GM23248 (cell line): ENCODE measurements at regions not wholly inside any gene's neighbourhood (a gene's known extent, or its start where the extent isn't known, plus 50 kb on each side); places are given as distances from the start of the nearest gene placed in this dataset.

Experiments
- DNase-seq: peaks from one replicate; pipeline ENCODE4 v3.0.0-alpha.2; 2015
- H2AFZ ChIP-seq: fragments of 200-600 bp; sonication (generic); 2 replicates; pipeline ENCODE4 v1.6.1; 2016; ENCODE audit warnings: antibody characterized with exemption
- H3F3A ChIP-seq: fragments of 200-600 bp; sonication (generic); 2 replicates; pipeline ENCODE4 v1.6.1; 2016; ENCODE audit warnings: mild to moderate bottlenecking, antibody characterized with exemption, mixed run types; ENCODE audit not compliant: insufficient read depth
- H3K27ac ChIP-seq: fragments of 200-600 bp; sonication (generic); 2 replicates; pipeline ENCODE4 v1.5.1; 2016; ENCODE audit warnings: mild to moderate bottlenecking
- H3K27me3 ChIP-seq: fragments of 200-600 bp; sonication (generic); replicated peaks from 2 replicates; pipeline ENCODE4 v1.6.1; 2016; ENCODE audit warnings: mild to moderate bottlenecking; ENCODE audit not compliant: insufficient read depth
- H3K36me3 ChIP-seq: fragments of 200-600 bp; sonication (generic); 2 replicates; pipeline ENCODE4 v1.6.1; 2016; ENCODE audit warnings: low read depth, mild to moderate bottlenecking
- H3K4me1 ChIP-seq: fragments of 200-600 bp; sonication (generic); 2 replicates; pipeline ENCODE4 v1.6.1; 2016; ENCODE audit warnings: mild to moderate bottlenecking; ENCODE audit not compliant: insufficient read depth
- H3K4me2 ChIP-seq: fragments of 200-600 bp; sonication (generic); one replicate; pipeline ENCODE4 v1.6.1; 2016; ENCODE audit warnings: mild to moderate bottlenecking; ENCODE audit not compliant: unreplicated experiment
- H3K4me3 ChIP-seq: fragments of 200-600 bp; sonication (generic); 2 replicates; pipeline ENCODE4 v1.5.1; 2016; ENCODE audit warnings: mild to moderate bottlenecking
- H3K79me2 ChIP-seq: fragments of 200-600 bp; sonication (generic); 2 replicates; pipeline ENCODE4 v1.6.1; 2016; ENCODE audit warnings: mild to moderate bottlenecking; ENCODE audit not compliant: insufficient read depth
- H3K9ac ChIP-seq: fragments of 200-600 bp; sonication (generic); 2 replicates; pipeline ENCODE4 v1.6.1; 2016; ENCODE audit warnings: mild to moderate bottlenecking
- H3K9me2 ChIP-seq: fragments of 200-600 bp; sonication (generic); 2 replicates; pipeline ENCODE4 v1.6.1; 2016; ENCODE audit warnings: mixed run types, mild to moderate bottlenecking, moderate library complexity; ENCODE audit not compliant: insufficient read depth
- H3K9me3 ChIP-seq: fragments of 200-600 bp; sonication (generic); one replicate; pipeline ENCODE4 v1.6.1; 2017; ENCODE audit warnings: low read depth
- H4K20me1 ChIP-seq: fragments of 200-600 bp; sonication (generic); 2 replicates; pipeline ENCODE4 v1.6.0; 2016; ENCODE audit not compliant: insufficient read depth
- EZH2 ChIP-seq: fragments of 200-600 bp; sonication (generic); IDR thresholded peaks from 2 replicates; pipeline ENCODE4 v1.6.1; 2018; ENCODE audit warnings: antibody characterized with exemption, mild to moderate bottlenecking; ENCODE audit not compliant: insufficient read depth, poor library complexity, severe bottlenecking
- EZH2phosphoT487 ChIP-seq: fragments of 200-600 bp; sonication (generic); IDR thresholded peaks from 2 replicates; pipeline ENCODE4 v1.6.1; 2018; ENCODE audit warnings: antibody characterized with exemption, moderate library complexity, mild to moderate bottlenecking, low read depth; ENCODE audit not compliant: insufficient read depth
- WGBS, 2 experiments: methylation state at CpG; one replicate each; pipeline ENCODE4 v1.1.6; 2015 to 2017; ENCODE audit warnings: low lambda C conversion rate in 2 of 2, low coverage in 1 of 2; ENCODE audit errors: missing lambda C conversion rate in 2 of 2; 5-methylcytosine and 5-hydroxymethylcytosine counted together
- in situ Hi-C: fragments of 300-500 bp; cut with MboI; formaldehyde crosslinking; loops from 2 replicates; pipeline ENCODE4 v1.15.0; 2020

DNA sequence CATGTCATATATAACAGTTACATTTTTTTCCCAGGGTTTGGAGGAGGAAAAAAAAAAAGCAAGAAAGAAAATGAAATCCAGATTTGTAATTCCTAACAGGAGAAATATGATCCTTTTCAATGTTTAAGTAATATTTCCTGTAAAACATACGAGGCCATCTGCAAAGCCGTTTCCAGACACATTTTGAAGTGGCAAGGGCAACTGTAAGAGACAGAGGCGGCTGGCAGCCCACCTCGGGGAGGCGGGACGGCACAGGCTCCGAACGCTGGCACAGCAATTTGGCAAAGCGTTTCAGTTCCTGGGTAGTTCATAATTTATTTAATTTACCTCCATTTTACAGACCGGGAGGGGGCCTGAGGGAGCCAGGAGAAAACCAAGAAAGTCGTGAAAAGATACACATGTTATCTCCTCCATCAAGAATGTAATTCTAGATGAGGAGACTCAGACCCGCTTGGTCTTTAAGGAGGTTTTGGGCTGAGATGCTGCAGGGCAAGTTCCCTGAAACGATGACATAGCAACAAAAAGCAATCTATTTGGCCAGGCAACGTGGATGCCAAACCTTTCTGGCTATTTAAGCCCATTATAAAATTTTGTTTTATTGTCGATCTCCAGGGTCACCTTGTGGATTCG lies 448.5 kb upstream of the MKI67 start:
- Histone ChIP-seq H3K4me1 (no peaks in the 10 kb centered on the region), H3F3A (no peaks in the 10 kb centered on the region), H3K27ac (no peak overlapping the region), H3K4me2 (no peak overlapping the region), H4K20me1 (no peaks in the 10 kb centered on the region), H2AFZ (no peak overlapping the region), H3K79me2 (no peaks in the 10 kb centered on the region), H3K9me2 (no peaks in the 10 kb centered on the region), H3K27me3 (no peaks in the 10 kb centered on the region), H3K4me3 (no peak overlapping the region), H3K36me3 (no peaks in the 10 kb centered on the region), H3K9ac (no peak overlapping the region), H3K9me3 (no peaks in the 10 kb centered on the region)
- in situ Hi-C loops: no loop called here
- WGBS, 2 experiments: 7 to 10% methylated on average over 16 of the region's 16 CpGs
- TF ChIP-seq EZH2 (no peak), EZH2phosphoT487 (no peak)
- DNase-seq: no peak

- Histone ChIP-seq H3K9ac (no peak overlapping the region), H3K27me3 (no peaks in the 10 kb centered on the region), H3K4me2 (no peak overlapping the region), H3K4me1 (no peaks in the 10 kb centered on the region), H3K9me3 (no peaks in the 10 kb centered on the region), H4K20me1 (no peaks in the 10 kb centered on the region), H3K4me3 (no peak overlapping the region), H3K9me2 (no peaks in the 10 kb centered on the region), H3K27ac (no peak overlapping the region), H3K79me2 (no peaks in the 10 kb centered on the region), H3K36me3 (no peaks in the 10 kb centered on the region), H3F3A (no peaks in the 10 kb centered on the region), H2AFZ (no peak overlapping the region)
- in situ Hi-C loops: no loop called here
- no peak for TF ChIP-seq EZH2phosphoT487
- no peak for TF ChIP-seq EZH2
- WGBS, 2 experiments: 50 to 61% methylated on average over 2 of the region's 2 CpGs
- DNase-seq: no peak
Observed at GRCh38 chr10:128575761-128576160, 449.5 kb upstream of the MKI67 start.

DNA sequence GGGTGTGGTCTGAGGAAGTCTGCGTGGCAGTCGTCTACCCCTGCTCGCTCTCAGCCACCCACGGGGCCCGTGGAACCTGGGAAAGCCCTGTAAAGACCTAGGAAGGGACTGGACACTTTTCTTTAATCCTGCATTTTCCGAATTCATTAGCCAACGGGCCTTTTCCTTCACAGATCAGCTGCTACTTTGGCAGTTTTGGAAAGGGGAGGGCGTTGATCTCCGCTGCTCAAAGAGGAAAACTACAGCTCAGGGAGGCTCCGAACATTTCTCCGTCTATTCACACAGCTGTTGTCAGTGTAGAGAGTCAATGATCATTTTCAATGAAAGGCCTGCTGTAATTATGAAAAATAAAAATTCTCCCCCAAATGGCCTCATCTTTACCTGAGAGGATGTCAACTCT lies 450.1 kb upstream of the MKI67 start:
- H3K27me3 ChIP-seq: no peaks in the 10 kb centered on the region
- no peaks in the 10 kb centered on the region for H3K4me1 ChIP-seq
- H3K4me3 ChIP-seq: no peak overlapping the region
- no peaks in the 10 kb centered on the region for H3K79me2 ChIP-seq
- no peak for TF ChIP-seq EZH2phosphoT487
- TF ChIP-seq EZH2: no peak
- 55 to 57% methylated on average over 11 of the region's 11 CpGs for WGBS, 2 experiments
- no peaks in the 10 kb centered on the region for H4K20me1 ChIP-seq
- H2AFZ ChIP-seq: no peak overlapping the region
- no peak overlapping the region for H3K27ac ChIP-seq
- in situ Hi-C loops: no loop called here
- no peaks in the 10 kb centered on the region for H3K36me3 ChIP-seq
- no peak for DNase-seq
- H3K9me3 ChIP-seq: no peaks in the 10 kb centered on the region
- no peak overlapping the region for H3K4me2 ChIP-seq
- H3K9ac ChIP-seq: no peak overlapping the region
- H3K9me2 ChIP-seq: no peaks in the 10 kb centered on the region
- H3F3A ChIP-seq: no peaks in the 10 kb centered on the region

DNA sequence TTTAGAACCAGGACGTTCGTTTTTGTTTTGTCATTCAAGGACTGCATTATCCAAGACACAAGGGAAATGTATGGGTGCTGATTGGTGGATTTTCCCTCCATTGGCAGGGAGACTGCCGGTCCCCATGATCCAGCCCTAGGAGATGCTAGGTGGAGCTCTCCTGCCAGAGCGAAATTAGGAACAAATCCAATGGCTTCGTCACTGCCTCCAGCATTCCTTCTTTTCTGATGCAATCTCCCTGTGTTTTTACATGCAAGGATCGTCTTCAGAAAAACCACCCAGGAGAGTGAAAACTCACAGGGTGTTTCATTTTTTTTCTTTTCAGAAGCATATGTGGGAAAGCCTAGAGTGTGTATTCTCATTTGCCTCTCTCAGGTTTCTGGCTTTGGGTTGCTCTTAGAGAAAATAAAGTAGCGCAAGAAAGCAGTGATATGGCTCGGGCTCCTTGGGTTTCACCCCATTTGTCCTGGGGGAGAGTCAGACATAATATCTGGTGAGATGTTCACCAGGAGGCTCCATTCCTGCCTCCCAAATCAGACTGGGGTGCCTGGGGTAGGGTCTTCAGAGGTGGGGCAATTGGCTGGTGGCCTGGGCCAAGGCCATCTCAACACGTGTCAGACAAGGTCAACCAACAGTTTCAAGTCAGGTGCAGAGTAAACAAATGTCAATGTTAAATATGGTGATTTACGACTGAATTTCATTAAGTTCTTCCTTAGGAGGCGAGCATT lies 450.9 kb upstream of the MKI67 start:
- Histone ChIP-seq H3K4me3 (no peak overlapping the region), H3F3A (no peaks in the 10 kb centered on the region), H3K9me3 (no peaks in the 10 kb centered on the region), H3K27ac (no peak overlapping the region), H3K9ac (no peak overlapping the region), H4K20me1 (no peaks in the 10 kb centered on the region), H3K4me1 (no peaks in the 10 kb centered on the region), H2AFZ (no peak overlapping the region), H3K36me3 (no peaks in the 10 kb centered on the region), H3K4me2 (no peak overlapping the region), H3K27me3 (no peaks in the 10 kb centered on the region), H3K9me2 (no peaks in the 10 kb centered on the region), H3K79me2 (no peaks in the 10 kb centered on the region)
- 49 to 54% methylated on average over 11 of the region's 11 CpGs for WGBS, 2 experiments
- DNase-seq: no peak
- TF ChIP-seq EZH2phosphoT487 (no peak), EZH2 (no peak)
- in situ Hi-C loops: no loop called here
